PC-3 (cell line): ENCODE measurements at regions not wholly inside any gene's neighbourhood (a gene's known extent, or its start where the extent isn't known, plus 50 kb on each side); places are given as distances from the start of the nearest gene placed in this dataset.

ENCODE experiments used
- EZH2 ChIP-seq: fragments of 300-600 bp; sonication (generic); IDR thresholded peaks from one replicate; pipeline ENCODE4 v1.6.1; 2017; ENCODE audit warnings: antibody characterized with exemption, mild to moderate bottlenecking, low read length; ENCODE audit not compliant: unreplicated experiment
- EZH2phosphoT487 ChIP-seq: fragments of 300-600 bp; sonication (generic); IDR thresholded peaks from 2 replicates; pipeline ENCODE4 v1.6.1; 2018; ENCODE audit warnings: mild to moderate bottlenecking, antibody characterized with exemption, low read length, borderline replicate concordance
- TF ChIP-seq, protein P1 (sequence below): fragments of 300-600 bp; sonication (generic); conservative IDR thresholded peaks from 2 replicates; pipeline ENCODE4 v1.5.1; 2017; ENCODE audit warnings: antibody characterized with exemption, low read depth, mild to moderate bottlenecking, low read length

DNA sequence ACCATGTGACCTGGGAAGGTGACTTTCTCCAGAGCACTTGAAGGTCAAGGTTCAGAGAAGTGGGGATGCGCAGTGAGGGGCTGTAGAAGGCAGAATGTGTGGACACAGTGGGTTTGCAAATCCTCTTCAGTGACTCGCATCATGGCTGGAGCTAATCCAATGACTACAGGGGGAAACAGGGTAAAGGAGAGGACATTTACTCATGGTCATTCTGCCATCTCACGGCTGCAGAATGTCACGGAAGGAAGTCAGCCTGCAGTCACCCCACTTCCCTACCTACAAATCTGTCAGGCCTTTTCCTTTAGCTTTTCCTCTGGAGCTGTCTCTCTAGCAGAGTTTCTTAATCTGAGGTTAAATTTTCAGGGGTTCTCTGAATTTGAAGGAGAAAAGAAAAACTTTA, 337.6 kb downstream of the CDC5L start:
- no peak for TF ChIP-seq EZH2
- TF ChIP-seq, protein P1, sequence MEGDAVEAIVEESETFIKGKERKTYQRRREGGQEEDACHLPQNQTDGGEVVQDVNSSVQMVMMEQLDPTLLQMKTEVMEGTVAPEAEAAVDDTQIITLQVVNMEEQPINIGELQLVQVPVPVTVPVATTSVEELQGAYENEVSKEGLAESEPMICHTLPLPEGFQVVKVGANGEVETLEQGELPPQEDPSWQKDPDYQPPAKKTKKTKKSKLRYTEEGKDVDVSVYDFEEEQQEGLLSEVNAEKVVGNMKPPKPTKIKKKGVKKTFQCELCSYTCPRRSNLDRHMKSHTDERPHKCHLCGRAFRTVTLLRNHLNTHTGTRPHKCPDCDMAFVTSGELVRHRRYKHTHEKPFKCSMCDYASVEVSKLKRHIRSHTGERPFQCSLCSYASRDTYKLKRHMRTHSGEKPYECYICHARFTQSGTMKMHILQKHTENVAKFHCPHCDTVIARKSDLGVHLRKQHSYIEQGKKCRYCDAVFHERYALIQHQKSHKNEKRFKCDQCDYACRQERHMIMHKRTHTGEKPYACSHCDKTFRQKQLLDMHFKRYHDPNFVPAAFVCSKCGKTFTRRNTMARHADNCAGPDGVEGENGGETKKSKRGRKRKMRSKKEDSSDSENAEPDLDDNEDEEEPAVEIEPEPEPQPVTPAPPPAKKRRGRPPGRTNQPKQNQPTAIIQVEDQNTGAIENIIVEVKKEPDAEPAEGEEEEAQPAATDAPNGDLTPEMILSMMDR, result no peak
- TF ChIP-seq EZH2phosphoT487, result no peak
